Choroid plexus epithelial cell (primary cell): ENCODE measurements at regions not wholly inside any gene's neighbourhood (a gene's known extent, or its start where the extent isn't known, plus 50 kb on each side); places are given as distances from the start of the nearest gene placed in this dataset.
"Not testable (repeated sequence)": the region's sequence is repeated elsewhere in the genome, so short reads cannot be mapped to it uniquely, and the experiment has no call there.

Experiments
- DNase-seq: peaks from one replicate; pipeline ENCODE4 v3.0.0-alpha.2; 2010; ENCODE audit warnings: low read depth
- H3K4me3 ChIP-seq: 2 replicates; pipeline ENCODE4 v1.5.1; 2011; ENCODE audit warnings: low read depth, mild to moderate bottlenecking, control low read depth, low read length, moderate library complexity
- TF ChIP-seq, protein P1 (sequence below): conservative IDR thresholded peaks from 2 replicates; pipeline ENCODE4 v1.5.1; 2011; ENCODE audit warnings: low read depth, mild to moderate bottlenecking, control low read depth, inconsistent platforms, low read length, moderate library complexity

DNA sequence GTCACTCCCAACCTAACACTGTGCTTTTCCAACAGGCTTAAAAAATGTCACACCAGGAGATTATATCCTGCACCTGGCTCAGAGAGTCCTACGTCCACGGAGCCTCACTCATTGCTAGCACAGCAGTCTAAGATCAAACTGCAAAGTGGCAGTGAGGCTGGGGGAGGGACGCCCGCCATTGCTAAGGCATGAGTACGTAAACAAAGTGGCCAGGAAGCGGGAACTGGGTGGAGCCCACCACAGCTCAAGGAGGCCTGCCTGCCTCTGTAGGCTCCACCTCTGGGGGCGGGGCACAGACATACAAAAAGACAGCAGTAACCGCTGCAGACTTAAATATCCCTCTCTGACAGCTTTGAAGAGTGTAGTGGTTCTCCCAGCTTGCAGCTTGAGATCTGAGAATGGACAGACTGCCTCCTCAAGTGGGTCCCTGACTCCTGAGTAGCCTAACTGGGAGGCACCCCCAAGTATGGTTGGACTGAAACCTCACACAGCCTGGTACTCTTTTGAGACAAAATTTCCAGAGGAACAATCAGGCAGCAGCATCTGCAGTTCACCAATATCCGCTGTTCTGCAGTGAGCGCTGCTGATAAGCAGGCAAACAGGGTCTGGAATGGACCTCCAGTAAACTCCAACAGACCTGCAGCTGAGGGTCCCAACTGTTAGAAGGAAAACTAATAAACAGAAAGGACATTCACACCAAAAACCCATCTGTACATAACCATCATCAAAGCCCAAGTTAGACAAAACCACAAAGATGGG, 2986.4 kb upstream of the OR11H1 start:
- DNase-seq, H3K4me3 ChIP-seq: not testable (repeated sequence)

DNA sequence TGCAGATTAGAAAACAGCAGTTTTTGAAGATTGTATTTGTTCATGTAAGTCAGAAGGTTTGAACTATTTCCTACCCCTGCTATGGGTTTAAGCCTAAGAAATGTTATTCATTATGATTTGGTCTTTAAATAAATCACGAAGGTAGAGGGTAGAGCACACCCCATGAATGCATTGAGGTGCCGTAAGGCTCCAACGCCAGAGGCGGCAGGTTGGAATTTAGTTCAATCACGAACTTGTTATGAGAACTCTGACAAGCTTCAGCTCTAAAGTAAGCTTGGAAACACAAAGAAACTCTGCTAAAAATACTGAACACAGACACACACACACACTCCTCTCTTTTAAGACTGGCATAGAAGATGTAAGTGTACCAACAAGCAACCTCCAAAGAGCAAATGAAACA, 2974.6 kb upstream of the OR11H1 start:
- not testable (repeated sequence) for DNase-seq, H3K4me3 ChIP-seq

DNA sequence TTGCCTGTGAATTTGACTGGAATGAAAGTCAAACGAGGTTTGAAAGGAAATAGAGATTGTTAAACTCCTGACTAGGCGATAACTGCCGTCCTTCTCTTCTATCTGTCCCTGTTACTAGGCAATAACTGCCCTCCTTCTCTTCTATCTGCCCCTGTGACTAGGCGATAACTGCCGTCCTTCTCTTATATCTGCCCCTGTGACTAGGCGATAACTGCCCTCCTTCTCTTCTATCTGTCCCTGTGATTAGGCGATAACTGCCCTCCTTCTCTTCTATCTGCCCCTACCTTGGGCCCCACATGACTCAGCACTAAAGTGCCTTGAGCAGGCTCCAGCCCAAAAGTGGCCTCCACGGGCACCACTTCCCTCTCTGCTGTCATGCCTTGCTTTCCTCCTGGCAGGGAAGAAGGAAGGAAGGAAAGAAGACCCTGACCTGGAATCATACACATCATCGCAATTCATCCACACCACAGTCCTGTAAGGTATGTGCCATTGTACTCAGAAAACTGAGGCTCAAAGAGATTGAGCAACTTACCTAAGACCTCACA, 2973.3 kb upstream of the OR11H1 start:
- not testable (repeated sequence) for H3K4me3 ChIP-seq, DNase-seq

DNA sequence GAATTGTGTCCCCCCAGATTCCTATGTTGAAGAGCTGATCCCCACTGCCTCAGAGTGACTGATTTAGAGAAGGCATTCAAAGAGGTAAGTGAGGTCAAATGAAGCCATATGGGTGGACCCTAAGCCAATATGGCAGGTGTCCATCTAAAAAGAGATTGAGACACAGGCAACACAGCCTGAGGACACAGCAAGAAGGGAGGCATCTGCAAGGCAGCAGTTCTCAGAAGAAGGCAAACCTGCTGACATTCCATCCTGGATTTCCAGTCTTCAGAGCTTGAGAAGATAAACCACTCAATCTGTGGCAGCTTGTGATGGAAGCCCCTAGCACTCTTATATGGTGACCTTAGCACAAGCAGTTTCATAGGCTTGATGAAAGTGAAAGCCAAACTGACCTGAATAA, 2956.5 kb upstream of the OR11H1 start:
- DNase-seq, H3K4me3 ChIP-seq: not testable (repeated sequence)

DNA sequence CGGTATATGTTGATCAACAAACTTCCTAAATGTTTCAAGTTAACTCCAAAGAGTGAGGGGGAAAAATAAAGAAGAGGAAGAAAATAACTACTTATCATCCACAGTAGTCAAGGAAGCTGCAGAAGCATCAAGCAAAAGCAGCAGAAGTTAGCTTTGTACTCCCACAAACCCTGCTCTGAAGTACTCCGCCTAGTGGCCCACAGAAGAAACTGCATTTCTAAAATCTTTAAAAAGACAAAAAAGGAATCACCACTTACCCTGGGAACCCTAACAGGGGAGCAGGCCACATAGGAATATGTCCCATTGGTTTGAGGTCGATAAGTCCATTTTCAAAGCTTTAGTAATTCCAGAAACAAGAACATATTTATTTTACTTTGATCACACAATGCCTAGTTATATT, 2948.3 kb upstream of the OR11H1 start:
- H3K4me3 ChIP-seq, DNase-seq: not testable (repeated sequence)

DNA sequence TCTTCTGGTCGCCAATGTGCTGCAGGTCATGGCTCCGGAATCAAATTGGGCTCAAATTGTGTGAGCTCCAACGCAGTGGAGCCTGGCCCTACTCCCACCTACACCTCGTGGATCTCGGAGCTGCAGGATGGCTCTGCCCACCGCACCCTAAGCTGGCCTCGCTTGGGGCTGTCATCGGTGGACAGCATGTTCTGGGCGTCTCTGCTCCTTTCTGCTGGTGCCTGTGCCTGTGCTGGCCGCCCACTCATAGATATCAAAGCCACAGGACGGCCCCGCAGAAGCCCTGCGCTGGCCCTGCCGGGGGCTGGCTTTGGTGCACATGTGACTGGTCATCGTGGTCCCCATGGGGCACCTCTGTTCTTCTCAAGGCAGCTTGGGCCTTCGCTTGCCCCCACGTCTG, 2943.5 kb upstream of the OR11H1 start:
- not testable (repeated sequence) for H3K4me3 ChIP-seq

DNA sequence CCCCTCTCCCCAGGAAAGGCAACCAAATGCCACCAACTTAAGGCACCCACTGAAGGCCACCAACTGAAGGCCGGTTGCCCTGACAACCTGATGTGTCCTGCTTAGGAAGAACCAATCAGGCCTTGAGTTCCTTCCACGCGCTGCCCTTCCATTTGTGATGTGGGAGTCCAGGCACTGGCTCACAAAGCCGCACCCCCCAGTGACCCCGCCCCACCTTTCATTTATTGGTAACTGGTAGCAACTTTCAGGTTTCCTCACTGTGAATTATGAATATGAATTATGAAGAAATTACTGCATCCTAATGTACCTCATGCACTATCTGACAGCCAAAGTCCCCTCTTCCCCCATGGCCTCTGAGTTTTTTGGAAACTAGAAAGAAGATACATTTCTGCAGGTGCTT, 2943.1 kb upstream of the OR11H1 start:
- not testable (repeated sequence) for H3K4me3 ChIP-seq, DNase-seq

More for the DNA sequence above, 2943.5 kb upstream of the OR11H1 start:
- not testable (repeated sequence) for DNase-seq

DNA sequence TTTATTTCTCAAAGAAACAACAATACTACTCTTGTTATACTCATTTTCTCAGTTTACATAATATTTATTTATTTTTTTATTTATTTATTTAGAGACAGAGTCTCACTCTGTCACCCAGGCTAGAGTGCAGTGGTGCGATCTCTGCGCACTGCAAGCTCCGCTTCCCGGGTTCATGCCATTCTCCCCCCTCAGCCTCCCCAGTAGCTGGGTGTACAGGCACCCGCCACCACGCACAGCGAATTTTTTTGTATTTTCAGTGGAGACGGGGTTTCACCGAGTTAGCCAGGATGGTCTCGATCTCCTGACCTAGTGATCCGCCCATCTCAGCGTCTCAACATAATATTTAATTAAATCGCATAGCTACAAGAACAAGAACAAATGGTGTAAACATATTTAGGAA, 2932.3 kb upstream of the OR11H1 start:
- H3K4me3 ChIP-seq, DNase-seq: not testable (repeated sequence)

DNA sequence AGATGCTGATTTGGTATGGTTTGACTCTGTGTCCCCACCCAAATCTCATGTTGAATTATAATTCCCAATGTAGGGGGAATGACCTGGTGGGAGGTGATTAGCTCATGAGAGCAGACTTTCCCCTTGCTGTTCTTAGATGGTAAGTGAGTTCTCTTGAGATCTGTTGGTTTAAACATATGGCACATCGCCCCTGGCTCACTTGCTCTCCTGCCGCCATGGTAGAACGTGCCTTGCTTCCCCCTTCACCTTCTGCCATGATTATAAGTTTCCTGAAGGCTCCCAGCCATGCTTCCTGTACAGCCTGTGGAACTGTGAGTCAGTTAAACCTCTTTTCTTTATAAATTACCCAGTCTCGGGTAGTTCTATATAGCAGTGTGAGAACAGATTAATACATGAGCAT, 2930.2 kb upstream of the OR11H1 start:
- DNase-seq, H3K4me3 ChIP-seq: not testable (repeated sequence)

DNA sequence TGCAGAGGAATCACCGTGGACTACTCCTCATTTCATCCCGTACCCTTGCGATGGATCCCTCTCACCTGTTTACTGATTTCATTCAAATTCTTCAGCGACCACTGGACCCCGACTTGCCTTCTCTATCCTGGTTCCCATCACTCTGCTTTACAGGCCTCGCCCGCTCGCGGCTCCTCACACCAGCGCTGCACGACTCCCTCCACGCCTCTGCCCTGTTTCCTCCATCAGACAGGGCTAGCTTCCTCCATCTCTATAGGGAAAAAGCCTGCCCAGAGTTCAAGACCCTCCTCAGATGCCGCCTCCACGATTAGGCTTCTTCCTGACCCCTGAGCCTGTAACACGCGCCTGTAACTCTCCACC, 2926.5 kb upstream of the OR11H1 start:
- DNase-seq, result not testable (repeated sequence)
- peak overlapping the region; percentile 20 for H3K4me3 ChIP-seq

DNA sequence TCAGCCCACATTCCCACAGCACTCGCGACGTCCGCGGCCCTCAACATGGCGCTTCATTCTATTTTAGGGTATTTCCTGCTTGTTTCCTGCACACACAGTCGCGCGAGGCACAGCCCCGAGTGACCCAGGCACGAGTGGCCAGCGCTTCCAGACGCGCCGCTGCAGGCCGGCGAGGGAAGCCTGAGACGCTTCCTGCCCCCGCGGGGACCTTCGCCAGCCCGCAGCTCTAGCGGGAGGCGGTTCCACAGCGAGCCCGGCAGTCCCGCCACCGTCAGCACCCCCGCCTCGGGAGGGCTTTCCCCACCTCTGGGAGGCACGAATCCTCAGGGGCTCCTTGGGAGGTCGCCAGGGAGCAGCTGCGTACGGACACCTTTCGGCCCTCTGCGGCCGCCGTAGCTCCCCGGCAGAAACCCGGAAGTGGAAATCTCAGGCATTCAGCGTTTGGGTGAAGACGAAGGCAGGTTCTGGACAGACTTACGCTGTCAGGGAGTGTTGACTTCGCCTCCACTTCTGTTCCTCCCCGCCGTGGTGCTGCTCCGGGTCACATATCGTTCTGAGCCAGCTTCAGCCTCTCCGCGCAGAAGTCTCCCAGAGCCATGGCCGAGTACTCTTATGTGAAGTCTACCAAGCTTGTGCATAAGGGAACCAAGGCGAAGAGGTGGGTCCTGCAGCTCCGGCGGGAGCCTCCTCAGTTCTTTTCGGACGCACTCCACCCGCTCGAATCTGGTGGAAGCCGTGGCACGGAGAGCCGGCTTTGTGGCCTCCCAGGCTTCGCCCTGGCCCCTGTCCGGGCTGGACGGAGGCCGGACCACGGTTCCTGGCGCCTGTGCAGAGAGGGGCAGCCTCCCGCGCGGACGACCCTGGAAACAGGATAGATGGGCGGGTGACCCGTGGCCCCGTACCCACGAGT, 2925.9 kb upstream of the OR11H1 start:
- TF ChIP-seq, protein P1, sequence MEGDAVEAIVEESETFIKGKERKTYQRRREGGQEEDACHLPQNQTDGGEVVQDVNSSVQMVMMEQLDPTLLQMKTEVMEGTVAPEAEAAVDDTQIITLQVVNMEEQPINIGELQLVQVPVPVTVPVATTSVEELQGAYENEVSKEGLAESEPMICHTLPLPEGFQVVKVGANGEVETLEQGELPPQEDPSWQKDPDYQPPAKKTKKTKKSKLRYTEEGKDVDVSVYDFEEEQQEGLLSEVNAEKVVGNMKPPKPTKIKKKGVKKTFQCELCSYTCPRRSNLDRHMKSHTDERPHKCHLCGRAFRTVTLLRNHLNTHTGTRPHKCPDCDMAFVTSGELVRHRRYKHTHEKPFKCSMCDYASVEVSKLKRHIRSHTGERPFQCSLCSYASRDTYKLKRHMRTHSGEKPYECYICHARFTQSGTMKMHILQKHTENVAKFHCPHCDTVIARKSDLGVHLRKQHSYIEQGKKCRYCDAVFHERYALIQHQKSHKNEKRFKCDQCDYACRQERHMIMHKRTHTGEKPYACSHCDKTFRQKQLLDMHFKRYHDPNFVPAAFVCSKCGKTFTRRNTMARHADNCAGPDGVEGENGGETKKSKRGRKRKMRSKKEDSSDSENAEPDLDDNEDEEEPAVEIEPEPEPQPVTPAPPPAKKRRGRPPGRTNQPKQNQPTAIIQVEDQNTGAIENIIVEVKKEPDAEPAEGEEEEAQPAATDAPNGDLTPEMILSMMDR, result no peak

DNA sequence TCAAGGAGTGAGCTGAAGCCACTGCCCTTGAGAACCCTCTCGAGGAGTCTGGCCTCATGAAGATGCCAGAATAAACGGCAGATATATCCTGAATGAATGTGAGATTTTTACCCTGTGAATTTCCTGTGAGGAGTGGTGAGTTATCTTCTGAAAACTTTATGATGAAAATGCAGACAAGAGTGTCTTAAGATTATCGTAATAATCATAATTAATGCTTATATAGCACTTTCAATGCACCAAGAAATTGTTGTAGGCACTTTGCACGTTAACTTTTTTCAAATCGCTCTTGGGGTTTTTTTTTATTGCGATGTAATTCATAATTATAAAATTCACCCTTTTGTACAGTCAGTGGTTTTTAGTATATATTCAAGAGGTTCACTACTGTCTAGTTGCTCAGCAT, 2924.6 kb upstream of the OR11H1 start:
- not testable (repeated sequence) for DNase-seq

More for the DNA sequence above, 2925.9 kb upstream of the OR11H1 start:
- no peak for DNase-seq
- peak overlapping the region; percentile 26 for H3K4me3 ChIP-seq

DNA sequence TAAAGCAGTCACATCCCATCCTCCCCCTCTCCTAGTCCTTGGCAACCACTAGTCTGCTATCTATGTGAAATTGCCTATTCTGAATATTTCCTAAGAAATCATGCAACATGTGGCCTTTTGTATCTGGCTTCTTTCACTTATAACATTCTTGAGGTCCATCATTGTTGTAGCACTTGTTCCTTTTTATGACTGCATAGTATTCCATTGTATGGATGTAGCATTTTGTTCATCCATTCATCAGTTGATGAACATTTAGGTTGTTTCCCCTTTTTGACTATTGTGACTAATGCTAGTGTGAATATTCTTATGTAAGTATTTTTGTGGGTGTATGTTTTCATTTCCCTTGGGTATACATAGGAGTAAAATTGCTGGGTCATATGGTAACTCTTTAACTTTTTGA, 2924.2 kb upstream of the OR11H1 start:
- H3K4me3 ChIP-seq, DNase-seq: not testable (repeated sequence)

More for the DNA sequence above, 2924.6 kb upstream of the OR11H1 start:
- H3K4me3 ChIP-seq, result not testable (repeated sequence)

DNA sequence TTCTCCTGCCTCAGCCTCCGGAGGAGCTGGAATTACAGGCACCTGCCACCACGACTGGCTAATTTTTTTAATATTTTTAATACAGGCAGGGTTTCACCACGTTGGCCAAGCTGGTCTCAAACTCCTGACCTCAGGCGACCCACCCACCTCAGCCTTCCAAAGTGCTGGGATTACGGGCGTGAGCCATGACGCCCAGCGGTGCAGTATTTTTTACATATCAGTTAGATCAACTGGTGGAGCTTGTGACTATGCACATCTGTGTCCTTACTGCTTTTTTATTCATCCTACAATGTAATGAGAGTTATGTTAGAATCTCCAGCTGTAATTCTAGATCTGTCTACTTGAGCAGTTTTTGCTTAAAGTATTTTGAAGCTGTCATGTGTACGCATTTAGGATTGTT, 2919.5 kb upstream of the OR11H1 start:
- not testable (repeated sequence) for DNase-seq, H3K4me3 ChIP-seq
